Ectodermal cell (in vitro differentiated cells): ENCODE measurements at regions not wholly inside any gene's neighbourhood (a gene's known extent, or its start where the extent isn't known, plus 50 kb on each side); places are given as distances from the start of the nearest gene placed in this dataset.

Experiments
- H3K27ac ChIP-seq: 2 replicates; pipeline ENCODE4 v1.7.0; 2013; ENCODE audit warnings: mild to moderate bottlenecking, low read depth, low read length; ENCODE audit not compliant: insufficient read depth, poor library complexity, severe bottlenecking
- H3K27me3 ChIP-seq: 2 replicates; pipeline ENCODE4 v1.7.0; 2013; ENCODE audit warnings: mild to moderate bottlenecking, low read length; ENCODE audit not compliant: insufficient read depth, control insufficient read depth, poor library complexity, severe bottlenecking
- H3K36me3 ChIP-seq: one replicate; pipeline ENCODE4 v1.7.0; 2013; ENCODE audit warnings: low read length; ENCODE audit not compliant: control insufficient read depth, insufficient read depth
- H3K4me1 ChIP-seq: one replicate; pipeline ENCODE4 v1.7.0; 2013; ENCODE audit warnings: low read length; ENCODE audit not compliant: control insufficient read depth, insufficient read depth
- H3K4me3 ChIP-seq: 2 replicates; pipeline ENCODE4 v1.7.0; 2013; ENCODE audit warnings: low read depth, low read length, control low read depth; ENCODE audit not compliant: insufficient read depth
- H3K9me3 ChIP-seq: 2 replicates; pipeline ENCODE4 v1.7.0; 2013; ENCODE audit warnings: mild to moderate bottlenecking, low read length, moderate library complexity; ENCODE audit not compliant: control insufficient read depth
- WGBS, 2 experiments: methylation state at CpG; one replicate each; pipeline ENCODE4 v1.1.7; 2013; ENCODE audit warnings: missing lambda C conversion rate in 2 of 2; 5-methylcytosine and 5-hydroxymethylcytosine counted together

- H3K27ac ChIP-seq: no peak overlapping the region
- 95 to 100% methylated on average over 1 of the region's 2 CpGs for WGBS, 2 experiments
- no peaks in the 10 kb centered on the region for H3K9me3 ChIP-seq
Measured at GRCh38 chr3:147655236-147655635, 246.1 kb downstream of the ZIC1 start.

GRCh38 chr3:147656023-147656422 is 246.9 kb downstream of the ZIC1 start:
- no peak overlapping the region for H3K27ac ChIP-seq

More at GRCh38 chr3:147655236-147655635, 246.1 kb downstream of the ZIC1 start:
- Histone ChIP-seq H3K27me3 (no peaks in the 10 kb centered on the region), H3K36me3 (no peaks in the 10 kb centered on the region), H3K4me3 (no peak overlapping the region), H3K4me1 (peaks cover 5% of the 10 kb centered on the region)

GRCh38 chr3:147661916-147662315 is 252.8 kb downstream of the ZIC1 start:
- H3K27me3 ChIP-seq: no peaks in the 10 kb centered on the region
- H3K9me3 ChIP-seq: no peaks in the 10 kb centered on the region
- H3K36me3 ChIP-seq: no peaks in the 10 kb centered on the region
- H3K4me1 ChIP-seq: no peaks in the 10 kb centered on the region
- H3K4me3 ChIP-seq: no peak overlapping the region
- 74 to 81% methylated on average over 2 to 3 of the region's 3 CpGs for WGBS, 2 experiments
- no peak overlapping the region for H3K27ac ChIP-seq

More at GRCh38 chr3:147656023-147656422, 246.9 kb downstream of the ZIC1 start:
- H3K4me1 ChIP-seq: peaks cover 5% of the 10 kb centered on the region
- no peaks in the 10 kb centered on the region for H3K27me3 ChIP-seq
- no peaks in the 10 kb centered on the region for H3K36me3 ChIP-seq
- no peak overlapping the region for H3K4me3 ChIP-seq
- H3K9me3 ChIP-seq: no peaks in the 10 kb centered on the region
- 88 to 90% methylated on average over 1 to 2 of the region's 2 CpGs for WGBS, 2 experiments

GRCh38 chr3:147662705-147663104 is 253.5 kb downstream of the ZIC1 start:
- no peaks in the 10 kb centered on the region for H3K9me3 ChIP-seq
- no peaks in the 10 kb centered on the region for H3K4me1 ChIP-seq
- H3K36me3 ChIP-seq: no peaks in the 10 kb centered on the region
- H3K27ac ChIP-seq: no peak overlapping the region
- no peaks in the 10 kb centered on the region for H3K27me3 ChIP-seq
- WGBS, 2 experiments: 88% methylated on average over 1 of the region's 1 CpG
- no peak overlapping the region for H3K4me3 ChIP-seq

GRCh38 chr3:147669077-147669476 is 259.9 kb downstream of the ZIC1 start:
- Histone ChIP-seq H3K9me3 (no peaks in the 10 kb centered on the region), H3K4me1 (no peaks in the 10 kb centered on the region), H3K27me3 (no peaks in the 10 kb centered on the region), H3K4me3 (no peak overlapping the region), H3K36me3 (no peaks in the 10 kb centered on the region), H3K27ac (no peak overlapping the region)
- 75 to 79% methylated on average over 2 of the region's 2 CpGs for WGBS, 2 experiments

GRCh38 chr3:147672035-147672434 is 262.9 kb downstream of the ZIC1 start:
- Histone ChIP-seq H3K4me1 (no peaks in the 10 kb centered on the region), H3K9me3 (no peaks in the 10 kb centered on the region), H3K27ac (no peak overlapping the region), H3K4me3 (no peak overlapping the region), H3K36me3 (no peaks in the 10 kb centered on the region), H3K27me3 (no peaks in the 10 kb centered on the region)

- 86 to 93% methylated on average over 2 of the region's 2 CpGs for WGBS, 2 experiments
- H3K9me3 ChIP-seq: no peaks in the 10 kb centered on the region
Measured at GRCh38 chr3:147672436-147672835, 263.3 kb downstream of the ZIC1 start.

GRCh38 chr3:147675761-147676160 is 266.6 kb downstream of the ZIC1 start:
- Histone ChIP-seq H3K4me1 (no peaks in the 10 kb centered on the region), H3K9me3 (no peaks in the 10 kb centered on the region), H3K27me3 (no peaks in the 10 kb centered on the region), H3K4me3 (no peak overlapping the region), H3K27ac (no peak overlapping the region), H3K36me3 (no peaks in the 10 kb centered on the region)
- 100% methylated on average over 1 of the region's 2 CpGs for WGBS, 2 experiments

More at GRCh38 chr3:147672436-147672835, 263.3 kb downstream of the ZIC1 start:
- Histone ChIP-seq H3K27ac (no peak overlapping the region), H3K4me1 (no peaks in the 10 kb centered on the region), H3K27me3 (no peaks in the 10 kb centered on the region), H3K36me3 (no peaks in the 10 kb centered on the region), H3K4me3 (no peak overlapping the region)

- no peak overlapping the region for H3K4me3 ChIP-seq
- H3K36me3 ChIP-seq: no peaks in the 10 kb centered on the region
- H3K4me1 ChIP-seq: no peaks in the 10 kb centered on the region
- H3K9me3 ChIP-seq: no peaks in the 10 kb centered on the region
- no peaks in the 10 kb centered on the region for H3K27me3 ChIP-seq
- 83 to 84% methylated on average over 6 of the region's 6 CpGs for WGBS, 2 experiments
- no peak overlapping the region for H3K27ac ChIP-seq
Measured at GRCh38 chr3:147680837-147681483, 271.8 kb downstream of the ZIC1 start.

GRCh38 chr3:147688868-147689267 is 279.7 kb downstream of the ZIC1 start:
- no peaks in the 10 kb centered on the region for H3K4me1 ChIP-seq
- no peaks in the 10 kb centered on the region for H3K36me3 ChIP-seq
- no peaks in the 10 kb centered on the region for H3K9me3 ChIP-seq
- no peak overlapping the region for H3K27ac ChIP-seq
- no peaks in the 10 kb centered on the region for H3K27me3 ChIP-seq
- 89 to 100% methylated on average over 1 of the region's 1 CpG for WGBS, 2 experiments
- no peak overlapping the region for H3K4me3 ChIP-seq
